Suppressor macrophage (primary cell): ENCODE measurements at regions not wholly inside any gene's neighbourhood (a gene's known extent, or its start where the extent isn't known, plus 50 kb on each side); places are given as distances from the start of the nearest gene placed in this dataset.

Experiments
- DNase-seq, 4 experiments: peaks; one replicate each; pipeline ENCODE4 v3.0.0-alpha.2; 2020 to 2022

DNA sequence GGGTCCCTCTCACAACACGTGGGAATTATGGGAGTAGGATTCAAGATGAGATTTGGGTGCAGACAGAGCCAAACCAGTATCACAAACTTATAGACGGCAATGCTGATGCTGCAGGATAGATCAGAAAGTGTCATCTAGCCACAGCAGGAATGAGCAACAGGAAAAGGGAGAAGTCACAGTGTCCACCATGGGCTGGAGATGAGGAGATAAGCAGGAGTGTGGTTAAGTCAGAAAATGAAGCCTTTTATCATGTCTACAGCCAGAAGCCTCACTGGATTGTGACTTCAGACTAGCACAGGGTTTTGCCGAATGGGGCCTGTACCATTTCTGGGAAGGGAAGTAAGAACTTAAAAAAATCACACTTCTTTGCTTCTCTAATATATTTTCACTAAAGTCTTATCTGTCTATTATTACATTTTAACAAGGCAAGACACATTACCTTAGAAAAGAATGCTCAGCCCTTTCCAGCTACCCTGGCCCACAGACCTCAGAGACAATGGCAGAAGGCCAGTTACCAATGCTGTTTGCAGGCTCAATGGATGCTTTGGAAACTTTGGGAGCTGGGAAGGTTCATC lies 490.2 kb upstream of the SALL1 start:
- DNase-seq: no peak

DNA sequence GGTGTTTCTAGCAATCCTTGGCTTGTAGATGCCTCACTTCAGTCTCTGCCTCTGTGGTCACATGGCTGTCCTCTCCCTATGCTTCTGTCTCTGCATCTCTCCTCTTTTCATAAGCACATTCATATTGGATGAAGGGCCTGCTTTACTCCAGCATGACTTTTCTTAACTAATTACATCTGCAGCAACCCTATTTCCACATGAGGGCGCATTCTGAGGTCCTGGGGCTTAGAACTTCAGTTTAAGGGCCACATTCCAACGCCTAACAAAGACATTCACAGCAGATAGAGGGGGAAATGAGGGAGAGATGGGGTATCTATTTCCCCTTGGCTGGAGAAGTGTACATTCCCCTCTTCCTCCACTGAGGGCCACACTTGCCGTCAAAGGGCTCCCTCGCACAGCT lies 489.1 kb upstream of the SALL1 start:
- DNase-seq: no peak

GRCh38 chr16:51638339-51639135 lies 487.5 kb upstream of the SALL1 start:
- no peak for DNase-seq

DNA sequence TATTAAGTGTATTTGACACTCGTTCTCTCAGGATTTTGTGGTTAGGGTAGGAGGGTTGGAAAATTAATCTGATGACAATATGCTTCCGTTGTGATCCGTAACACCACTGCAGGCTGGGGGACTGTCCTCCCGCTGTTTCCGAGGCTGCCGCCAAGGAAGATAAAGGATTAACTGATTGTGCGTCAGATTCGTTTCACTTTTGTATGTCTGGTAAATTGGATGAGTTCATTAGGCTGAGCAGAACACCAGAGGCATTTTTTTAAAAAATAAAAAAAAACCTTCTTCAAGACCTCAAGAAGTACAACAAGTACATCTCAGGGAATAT lies 486.7 kb upstream of the SALL1 start:
- DNase-seq: no peak

DNA sequence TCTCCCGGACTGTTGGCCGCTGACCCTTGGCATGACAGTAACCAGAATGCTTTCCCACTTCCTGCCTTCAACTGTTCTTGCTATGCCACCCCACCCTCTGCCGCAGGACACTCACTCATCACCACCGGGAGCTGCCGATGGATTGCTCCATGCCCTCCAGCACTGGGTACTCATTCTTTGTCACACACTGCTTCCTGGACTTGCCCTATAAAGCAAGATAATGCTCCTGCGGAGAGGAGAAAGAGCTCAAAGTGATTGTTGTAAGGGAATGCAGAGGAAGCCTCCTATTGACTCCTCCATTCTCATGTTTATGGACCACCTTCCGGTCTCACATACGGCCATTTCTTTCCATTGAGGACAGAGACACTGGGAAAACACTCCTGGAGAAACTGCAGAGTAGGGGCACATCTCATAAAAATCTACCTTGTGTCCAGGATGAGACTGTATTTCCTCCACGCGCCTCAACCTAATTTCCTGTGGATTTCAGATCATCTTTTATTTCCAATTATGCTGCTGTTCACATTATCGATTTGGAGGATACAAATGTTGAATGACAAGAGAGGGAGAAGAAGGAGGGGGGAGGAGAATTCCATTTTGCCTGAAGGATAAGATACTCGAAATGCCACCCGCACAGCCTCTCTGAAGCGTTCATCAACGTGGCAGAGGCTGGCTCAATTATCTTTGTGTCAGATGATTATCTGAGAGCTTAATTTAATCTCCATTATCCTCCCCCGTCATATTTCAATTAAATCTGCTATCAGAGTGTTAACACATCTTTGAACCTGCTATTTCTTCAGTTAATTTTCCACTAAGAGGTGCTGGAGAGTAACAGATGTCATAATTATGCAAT lies 486.1 kb upstream of the SALL1 start:
- DNase-seq: no peak

- no peak for DNase-seq
Measured at GRCh38 chr16:51635181-51635580, 484.1 kb upstream of the SALL1 start.

DNA sequence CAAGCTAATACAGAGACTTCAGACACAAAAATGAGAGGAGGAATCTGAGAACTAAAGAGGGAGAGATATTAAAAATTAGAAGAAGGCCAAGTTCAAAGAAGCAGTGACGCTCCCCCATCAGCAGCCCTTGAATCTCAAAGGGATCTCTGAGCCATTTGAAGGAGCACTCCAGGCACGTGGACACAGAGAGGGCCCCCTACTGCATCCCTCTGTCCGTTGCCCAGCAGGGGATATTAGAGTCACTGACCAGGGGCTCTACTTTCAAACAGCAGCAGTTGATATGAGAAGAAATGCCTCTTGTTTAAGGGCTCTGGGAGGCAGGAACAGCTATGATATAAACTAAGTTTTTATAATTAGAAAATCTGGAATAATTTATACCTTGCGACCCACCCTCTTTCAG lies 479.0 kb upstream of the SALL1 start:
- no peak for DNase-seq

DNA sequence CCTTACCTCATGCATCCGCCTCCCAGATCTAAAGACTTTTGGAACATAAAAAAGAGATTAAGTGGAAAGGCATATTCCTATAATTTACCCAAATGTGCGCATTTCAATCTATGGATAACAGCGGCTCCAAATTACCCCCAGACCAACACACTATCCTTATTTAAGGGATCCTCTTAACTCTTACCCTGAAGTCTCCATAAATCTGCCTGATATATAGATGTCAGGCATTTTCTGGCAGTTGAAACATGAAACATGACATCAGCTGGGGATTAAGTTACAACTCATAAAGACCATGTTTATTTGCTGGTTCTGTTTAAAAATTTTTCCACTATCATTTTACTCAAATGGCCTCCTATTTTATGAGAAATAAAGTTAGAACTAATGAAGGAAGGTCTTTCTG lies 478.5 kb upstream of the SALL1 start:
- no peak for DNase-seq

DNA sequence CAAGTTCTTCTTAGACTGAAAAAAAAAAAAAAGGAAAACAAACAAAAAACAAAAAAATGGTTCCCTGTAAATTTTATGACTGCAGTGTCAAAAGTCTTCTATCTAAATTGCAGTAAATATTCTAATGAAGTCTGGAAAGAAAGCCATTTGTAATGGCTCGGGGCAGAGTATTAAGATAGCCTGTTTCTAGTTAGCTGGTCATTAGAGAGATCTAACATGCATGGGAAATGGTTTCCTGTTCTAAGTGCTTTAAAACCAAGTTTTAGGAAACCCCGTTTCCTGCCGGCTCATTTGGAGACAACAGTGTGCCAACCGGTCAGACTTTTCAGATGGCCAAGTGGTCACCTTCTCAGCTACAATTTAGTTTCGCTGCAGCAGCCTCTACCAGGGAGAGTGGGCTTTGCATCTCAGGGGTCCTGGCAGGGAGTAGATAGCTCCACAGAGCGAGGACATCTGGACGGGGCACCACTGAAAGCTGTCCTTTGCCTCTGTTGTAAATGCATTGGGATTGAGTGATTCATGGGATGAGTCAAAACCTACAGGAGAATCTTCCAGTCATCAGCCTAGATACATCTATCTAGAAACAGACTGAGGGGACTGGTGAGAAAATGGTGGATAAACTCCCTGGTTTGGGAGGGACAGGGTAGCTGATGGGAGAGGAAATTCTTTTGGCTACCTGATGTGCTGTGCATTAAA lies 473.2 kb upstream of the SALL1 start:
- no peak for DNase-seq

GRCh38 chr16:51621610-51622009 lies 470.5 kb upstream of the SALL1 start:
- DNase-seq: no peak

GRCh38 chr16:51615141-51615540 lies 464.1 kb upstream of the SALL1 start:
- no peak for DNase-seq

DNA sequence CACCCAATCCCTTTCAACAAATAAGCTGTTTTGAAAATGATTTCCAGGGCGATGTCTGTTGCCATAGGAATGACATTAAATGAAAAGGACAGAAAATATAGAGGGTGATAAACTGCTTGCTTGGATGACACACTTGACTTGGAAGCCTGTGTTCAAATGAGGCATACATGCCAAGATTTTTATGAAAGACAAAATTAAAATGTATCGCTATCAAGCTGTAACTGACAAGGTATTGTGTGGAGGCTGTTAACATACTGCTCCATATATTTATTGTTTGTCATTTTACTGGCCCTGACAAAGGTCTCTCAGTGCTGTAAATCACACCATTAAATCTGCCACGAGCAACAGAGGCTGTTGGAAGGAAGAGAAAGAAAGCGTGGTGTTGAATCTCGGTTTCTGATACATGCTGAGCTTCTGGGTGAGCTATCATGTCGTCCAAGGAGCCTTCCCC lies 456.2 kb upstream of the SALL1 start:
- no peak for DNase-seq

DNA sequence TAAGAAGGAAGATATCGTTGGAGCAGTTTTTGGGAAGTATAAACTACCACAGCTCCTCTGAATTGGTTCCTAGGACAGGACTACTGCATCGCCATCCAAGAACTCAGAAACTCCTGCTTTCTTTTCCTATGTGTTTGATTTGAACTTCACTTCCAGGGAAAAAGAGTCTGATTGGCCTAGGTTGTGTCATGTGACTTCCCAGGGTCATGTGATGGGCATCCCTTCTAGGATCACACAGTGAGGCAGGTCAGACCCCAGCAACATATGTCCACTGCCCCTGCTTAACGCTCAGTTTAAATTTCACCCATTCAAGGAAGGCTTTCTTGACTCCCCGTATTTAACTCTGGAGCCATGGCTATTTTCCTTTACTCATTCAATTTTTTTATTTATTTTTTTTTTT lies 445.2 kb upstream of the SALL1 start:
- DNase-seq: no peak

- DNase-seq: no peak
Measured at GRCh38 chr16:51592535-51593300, 441.6 kb upstream of the SALL1 start.

DNA sequence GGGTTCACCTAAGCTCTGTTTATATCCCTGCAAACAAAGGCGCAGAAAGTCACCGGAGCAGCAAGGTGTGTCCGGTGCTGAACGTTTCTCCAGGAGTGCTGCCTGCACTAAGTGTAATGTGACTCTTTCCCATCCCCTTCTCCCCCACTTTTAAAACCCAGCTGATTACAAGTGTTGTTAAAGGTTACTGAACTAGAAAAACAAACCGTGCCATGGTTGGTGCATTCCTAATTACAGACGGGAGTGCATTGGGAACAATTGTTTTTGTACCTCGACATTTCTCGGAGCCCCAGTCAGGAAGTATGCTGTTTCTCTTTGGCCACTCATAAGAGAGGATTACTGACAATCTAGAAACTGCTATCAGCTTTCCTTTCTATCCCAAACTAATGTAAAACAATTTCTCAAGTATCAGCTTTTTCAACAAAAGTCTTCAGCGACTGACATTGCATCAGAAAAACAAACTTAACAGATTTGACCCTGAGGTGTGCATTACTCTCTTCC lies 441.0 kb upstream of the SALL1 start:
- no peak for DNase-seq

DNA sequence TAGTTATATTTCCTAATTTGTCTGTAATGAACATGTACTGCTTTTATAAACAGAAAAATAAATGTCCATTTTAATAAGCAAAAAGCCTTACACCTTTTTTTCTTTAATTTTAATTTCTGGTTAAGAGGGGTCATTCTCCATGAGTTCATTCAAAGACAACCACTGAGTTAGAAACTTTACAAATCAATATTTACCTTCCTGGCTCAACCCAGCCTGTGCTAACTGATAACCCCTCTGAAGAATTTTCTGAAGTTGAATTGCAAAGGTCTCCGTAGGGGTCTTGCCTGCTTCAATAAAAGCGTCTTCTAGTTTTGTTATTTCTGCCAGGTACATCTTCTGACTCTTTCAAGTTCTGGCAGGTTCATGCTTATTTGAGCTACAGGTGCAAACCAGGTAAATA lies 440.4 kb upstream of the SALL1 start:
- DNase-seq: no peak

- DNase-seq: no peak
Measured at GRCh38 chr16:51579652-51580360, 428.7 kb upstream of the SALL1 start.

GRCh38 chr16:51577621-51578303 lies 426.7 kb upstream of the SALL1 start:
- DNase-seq: no peak

GRCh38 chr16:51576498-51577195 lies 425.6 kb upstream of the SALL1 start:
- no peak for DNase-seq

GRCh38 chr16:51573191-51573590 lies 422.1 kb upstream of the SALL1 start:
- no peak for DNase-seq
